ENCODE measurements at regions not wholly inside any gene's neighbourhood (a gene's known extent, or its start where the extent isn't known, plus 50 kb on each side); places are given as distances from the start of the nearest gene placed in this dataset.
A peak's percentile ranks its signal among the peaks of the same experiment; 100 is the strongest.

DNA sequence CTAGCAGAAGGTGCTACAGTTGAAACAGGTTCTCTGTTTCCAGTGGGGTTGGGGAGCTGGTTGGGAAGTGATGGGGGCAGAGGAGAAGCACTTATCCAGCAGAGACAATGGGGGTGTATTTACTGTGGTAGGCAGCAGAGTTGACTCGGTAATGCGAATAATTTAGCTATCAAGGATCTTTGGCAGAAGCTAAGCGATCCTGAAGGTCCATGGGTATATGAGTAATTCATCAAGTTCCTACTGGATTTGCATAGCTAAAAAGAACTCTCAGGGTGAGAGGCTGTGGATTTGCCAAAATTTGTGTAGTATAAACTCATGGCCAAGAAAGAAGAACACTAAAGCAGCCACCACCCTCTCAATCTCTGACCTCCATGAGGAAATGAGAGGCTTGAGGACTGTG is 61.2 kb upstream of the EGFLAM start:
- H3K79me2 ChIP-seq (ENCODE audit: control insufficient read depth, insufficient read depth, low read length), result no peaks in the 10 kb centered on the region
- no peak overlapping the region for H3K4me3 ChIP-seq (replicated peaks in 1 of 4; ENCODE audit: control extremely low read depth in 1 of 4, insufficient read depth in 1 of 4, low read depth in 3 of 4, low read length in 4 of 4)
- no peaks in the 10 kb centered on the region for H4K20me1 ChIP-seq (ENCODE audit: control insufficient read depth, extremely low read depth, insufficient read depth, low read length)
- peaks cover 6% of the 10 kb centered on the region for H3K27me3 ChIP-seq (ENCODE audit: control insufficient read depth, insufficient read depth, low read length)
- no peak for TF ChIP-seq EZH2 (IDR thresholded peaks at IDR 0.05; ENCODE audit: low read length, missing control alignments)
- TF ChIP-seq, protein P1, sequence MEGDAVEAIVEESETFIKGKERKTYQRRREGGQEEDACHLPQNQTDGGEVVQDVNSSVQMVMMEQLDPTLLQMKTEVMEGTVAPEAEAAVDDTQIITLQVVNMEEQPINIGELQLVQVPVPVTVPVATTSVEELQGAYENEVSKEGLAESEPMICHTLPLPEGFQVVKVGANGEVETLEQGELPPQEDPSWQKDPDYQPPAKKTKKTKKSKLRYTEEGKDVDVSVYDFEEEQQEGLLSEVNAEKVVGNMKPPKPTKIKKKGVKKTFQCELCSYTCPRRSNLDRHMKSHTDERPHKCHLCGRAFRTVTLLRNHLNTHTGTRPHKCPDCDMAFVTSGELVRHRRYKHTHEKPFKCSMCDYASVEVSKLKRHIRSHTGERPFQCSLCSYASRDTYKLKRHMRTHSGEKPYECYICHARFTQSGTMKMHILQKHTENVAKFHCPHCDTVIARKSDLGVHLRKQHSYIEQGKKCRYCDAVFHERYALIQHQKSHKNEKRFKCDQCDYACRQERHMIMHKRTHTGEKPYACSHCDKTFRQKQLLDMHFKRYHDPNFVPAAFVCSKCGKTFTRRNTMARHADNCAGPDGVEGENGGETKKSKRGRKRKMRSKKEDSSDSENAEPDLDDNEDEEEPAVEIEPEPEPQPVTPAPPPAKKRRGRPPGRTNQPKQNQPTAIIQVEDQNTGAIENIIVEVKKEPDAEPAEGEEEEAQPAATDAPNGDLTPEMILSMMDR (conservative IDR thresholded peaks at IDR 0.05 in 1 of 2, IDR thresholded peaks at IDR 0.05 in 1 of 2; ENCODE audit: low read depth in 1 of 2, low read length in 2 of 2), result no peak
- no peak for DNase-seq (ENCODE audit: low read depth in 2 of 2)
- no peak overlapping the region for H3K4me2 ChIP-seq (ENCODE audit: extremely low read depth, insufficient read depth, low read length)
- no peak overlapping the region for H3K27ac ChIP-seq (ENCODE audit: insufficient read depth, low read length)
- H3K4me1 ChIP-seq (ENCODE audit: control insufficient read depth, extremely low read depth, insufficient read depth, low read length), result no peaks in the 10 kb centered on the region
- no peak overlapping the region for H2AFZ ChIP-seq (ENCODE audit: low read length)
- H3K9me3 ChIP-seq (ENCODE audit: control insufficient read depth, insufficient read depth, low read depth, low read length), result no peaks in the 10 kb centered on the region
- no peaks in the 10 kb centered on the region for H3K36me3 ChIP-seq (ENCODE audit: control insufficient read depth, insufficient read depth, low read length)
- no peak overlapping the region for H3K9ac ChIP-seq (ENCODE audit: insufficient read depth, low read length)

DNA sequence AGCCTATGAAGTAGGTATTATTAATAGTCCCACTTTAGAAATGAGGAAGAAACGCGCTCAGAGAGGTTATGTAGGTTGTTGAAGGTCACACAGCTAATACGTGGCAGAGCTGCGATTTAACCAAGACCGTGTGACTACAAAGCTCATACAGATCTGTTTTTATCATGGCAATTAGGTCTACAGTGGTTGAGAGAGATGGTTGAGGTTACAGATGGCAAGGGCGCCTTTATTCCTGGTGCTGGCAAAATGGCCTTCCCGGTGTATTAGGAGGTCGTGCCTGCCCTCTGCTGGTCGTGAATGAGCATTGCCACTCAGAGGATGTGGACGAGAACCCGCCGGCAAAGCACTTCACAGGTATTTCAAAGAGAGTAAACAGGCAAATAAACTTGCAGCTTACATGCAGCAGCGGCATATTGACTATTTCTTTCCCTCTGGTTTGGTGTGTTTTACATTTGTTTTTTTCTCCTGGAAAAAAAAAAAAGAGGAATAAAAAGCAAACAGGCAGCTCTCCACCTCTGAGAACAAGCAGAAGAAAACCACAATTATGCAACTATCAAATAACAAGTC is 65.3 kb upstream of the EGFLAM start:
- no peak overlapping the region for H2AFZ ChIP-seq (ENCODE audit: low read length)
- H4K20me1 ChIP-seq (ENCODE audit: control insufficient read depth, extremely low read depth, insufficient read depth, low read length), result no peaks in the 10 kb centered on the region
- H3K4me1 ChIP-seq (ENCODE audit: control insufficient read depth, extremely low read depth, insufficient read depth, low read length), result no peaks in the 10 kb centered on the region
- H3K79me2 ChIP-seq (ENCODE audit: control insufficient read depth, insufficient read depth, low read length), result no peaks in the 10 kb centered on the region
- TF ChIP-seq, protein P1 (conservative IDR thresholded peaks at IDR 0.05 in 1 of 2, IDR thresholded peaks at IDR 0.05 in 1 of 2; ENCODE audit: low read depth in 1 of 2, low read length in 2 of 2), result peak; percentile 91
- TF ChIP-seq EZH2 (IDR thresholded peaks at IDR 0.05; ENCODE audit: low read length, missing control alignments), result no peak
- no peak overlapping the region for H3K27ac ChIP-seq (ENCODE audit: insufficient read depth, low read length)
- no peak overlapping the region for H3K4me2 ChIP-seq (ENCODE audit: extremely low read depth, insufficient read depth, low read length)
- no peaks in the 10 kb centered on the region for H3K9me3 ChIP-seq (ENCODE audit: control insufficient read depth, insufficient read depth, low read depth, low read length)
- DNase-seq (ENCODE audit: low read depth in 2 of 2), result peak; percentile 49 to 66
- H3K27me3 ChIP-seq (ENCODE audit: control insufficient read depth, insufficient read depth, low read length), result peaks cover 8% of the 10 kb centered on the region
- H3K36me3 ChIP-seq (ENCODE audit: control insufficient read depth, insufficient read depth, low read length), result no peaks in the 10 kb centered on the region
- H3K9ac ChIP-seq (ENCODE audit: insufficient read depth, low read length), result no peak overlapping the region
- H3K4me3 ChIP-seq (replicated peaks in 1 of 4; ENCODE audit: control extremely low read depth in 1 of 4, insufficient read depth in 1 of 4, low read depth in 3 of 4, low read length in 4 of 4), result no peak overlapping the region

DNA sequence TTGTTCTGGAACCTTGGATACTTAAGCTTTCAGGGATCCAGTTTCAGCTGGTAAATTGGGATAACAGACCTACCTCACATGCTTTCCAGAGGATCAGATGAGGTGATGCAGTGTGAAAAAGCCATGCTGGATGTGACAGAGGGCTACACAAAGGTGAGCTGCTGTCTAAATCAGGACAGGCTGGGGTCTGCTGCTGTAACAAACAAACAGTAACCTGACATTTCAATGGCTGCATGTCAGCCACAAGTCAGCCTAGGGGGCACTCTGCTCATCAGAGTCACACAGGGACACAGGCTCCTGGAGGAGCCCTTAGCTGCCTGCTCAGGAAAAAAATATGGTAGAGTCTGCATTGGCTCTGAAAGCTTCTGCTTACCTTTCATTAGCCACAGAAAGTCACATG is 66.7 kb upstream of the EGFLAM start:
- H3K79me2 ChIP-seq (ENCODE audit: control insufficient read depth, insufficient read depth, low read length), result no peaks in the 10 kb centered on the region
- no peak overlapping the region for H3K4me2 ChIP-seq (ENCODE audit: extremely low read depth, insufficient read depth, low read length)
- no peaks in the 10 kb centered on the region for H4K20me1 ChIP-seq (ENCODE audit: control insufficient read depth, extremely low read depth, insufficient read depth, low read length)
- DNase-seq (ENCODE audit: low read depth in 2 of 2), result no peak
- H3K27ac ChIP-seq (ENCODE audit: insufficient read depth, low read length), result no peak overlapping the region
- no peak overlapping the region for H3K9ac ChIP-seq (ENCODE audit: insufficient read depth, low read length)
- no peaks in the 10 kb centered on the region for H3K9me3 ChIP-seq (ENCODE audit: control insufficient read depth, insufficient read depth, low read depth, low read length)
- TF ChIP-seq EZH2 (IDR thresholded peaks at IDR 0.05; ENCODE audit: low read length, missing control alignments), result no peak
- TF ChIP-seq, protein P1 (conservative IDR thresholded peaks at IDR 0.05 in 1 of 2, IDR thresholded peaks at IDR 0.05 in 1 of 2; ENCODE audit: low read depth in 1 of 2, low read length in 2 of 2), result no peak
- H3K4me3 ChIP-seq (replicated peaks in 1 of 4; ENCODE audit: control extremely low read depth in 1 of 4, insufficient read depth in 1 of 4, low read depth in 3 of 4, low read length in 4 of 4), result no peak overlapping the region
- no peaks in the 10 kb centered on the region for H3K4me1 ChIP-seq (ENCODE audit: control insufficient read depth, extremely low read depth, insufficient read depth, low read length)
- H2AFZ ChIP-seq (ENCODE audit: low read length), result no peak overlapping the region
- no peaks in the 10 kb centered on the region for H3K36me3 ChIP-seq (ENCODE audit: control insufficient read depth, insufficient read depth, low read length)
- H3K27me3 ChIP-seq (ENCODE audit: control insufficient read depth, insufficient read depth, low read length), result peaks cover 6% of the 10 kb centered on the region
